CD14-positive monocyte (primary cell): ENCODE measurements at regions not wholly inside any gene's neighbourhood (a gene's known extent, or its start where the extent isn't known, plus 50 kb on each side); places are given as distances from the start of the nearest gene placed in this dataset.
A peak's percentile ranks its signal among the peaks of the same experiment; 100 is the strongest.

Experiments used
- DNase-seq, 3 donors: peaks; one replicate each; pipeline ENCODE4 v3.0.0-alpha.2; 2011 to 2022
- H2AFZ ChIP-seq: 2 replicates; pipeline ENCODE4 v1.6.0; 2012; ENCODE audit warnings: mild to moderate bottlenecking, low read depth, low read length, inconsistent platforms; ENCODE audit not compliant: insufficient read depth, poor library complexity, severe bottlenecking
- H3K27ac ChIP-seq, 2 donors: 1 replicate in 1 of 2; 2 replicates in 1 of 2; pipeline ENCODE4 v1.5.1; 2012 to 2013; ENCODE audit warnings: low read length in 2 of 2, control low read depth in 1 of 2, inconsistent platforms in 1 of 2, low read depth in 1 of 2, mild to moderate bottlenecking in 1 of 2
- H3K27me3 ChIP-seq, 2 donors: one replicate each; pipeline versions ENCODE4 v1.6.0 to v1.6.1; 2011 to 2013; ENCODE audit warnings: low read length in 2 of 2; ENCODE audit not compliant: control insufficient read depth in 2 of 2, insufficient read depth in 2 of 2
- H3K36me3 ChIP-seq, 2 donors: replicated peaks in 1 of 2; 1 replicate in 1 of 2; 2 replicates in 1 of 2; pipeline versions ENCODE4 v1.5.1 to v1.6.1; 2012 to 2013; ENCODE audit warnings: low read length in 2 of 2, control low read depth in 1 of 2, inconsistent platforms in 1 of 2, mild to moderate bottlenecking in 1 of 2; ENCODE audit not compliant: insufficient read depth in 2 of 2, control insufficient read depth in 1 of 2
- H3K4me1 ChIP-seq, 2 donors: 1 replicate in 1 of 2; 2 replicates in 1 of 2; pipeline versions ENCODE4 v1.5.1 to v1.6.1; 2012 to 2013; ENCODE audit warnings: low read length in 2 of 2, control low read depth in 1 of 2, inconsistent platforms in 1 of 2, mild to moderate bottlenecking in 1 of 2, moderate library complexity in 1 of 2; ENCODE audit not compliant: insufficient read depth in 2 of 2, control insufficient read depth in 1 of 2
- H3K4me2 ChIP-seq: replicated peaks from 2 replicates; pipeline ENCODE3; 2012; ENCODE audit warnings: low read length, moderate library complexity, mild to moderate bottlenecking; ENCODE audit not compliant: poor library complexity, severe bottlenecking; ENCODE audit errors: extremely low read depth
- H3K4me3 ChIP-seq, 3 experiments: fragments of 200-600 bp in 1 of 3; sonication (generic) in 1 of 3; replicated peaks in 1 of 3; 1 replicate in 2 of 3; 2 replicates in 1 of 3; pipeline ENCODE4 v1.5.1; 2011 to 2013; ENCODE audit warnings: low read length in 3 of 3, mild to moderate bottlenecking in 3 of 3, control low read depth in 2 of 3, low read depth in 2 of 3, inconsistent platforms in 1 of 3, moderate library complexity in 1 of 3
- H3K79me2 ChIP-seq: 2 replicates; pipeline ENCODE4 v1.6.0; 2012; ENCODE audit warnings: mild to moderate bottlenecking, control low read depth, inconsistent platforms, low read length, moderate library complexity; ENCODE audit not compliant: insufficient read depth
- H3K9ac ChIP-seq: 2 replicates; pipeline ENCODE4 v1.6.0; 2017; ENCODE audit warnings: low read length, mild to moderate bottlenecking; ENCODE audit not compliant: insufficient read depth, poor library complexity, severe bottlenecking
- H3K9me3 ChIP-seq, 2 donors: replicated peaks in 1 of 2; 1 replicate in 1 of 2; 2 replicates in 1 of 2; pipeline versions ENCODE4 v1.5.1 to v1.6.1; 2012 to 2013; ENCODE audit warnings: low read length in 2 of 2, control low read depth in 1 of 2; ENCODE audit not compliant: control insufficient read depth in 1 of 2, insufficient read depth in 1 of 2
- H4K20me1 ChIP-seq: 2 replicates; pipeline ENCODE4 v1.6.0; 2012; ENCODE audit warnings: mild to moderate bottlenecking, low read length, control low read depth, moderate library complexity; ENCODE audit not compliant: insufficient read depth
- H3K27ac Mint-ChIP-seq, 7 donors: one replicate each; pipeline ENCODE4 v1.8.0; 2020; ENCODE audit warnings: mild to moderate bottlenecking in 7 of 7, mixed read lengths in 7 of 7, moderate library complexity in 6 of 7, inconsistent platforms in 2 of 7
- H3K27me3 Mint-ChIP-seq, 3 donors: one replicate each; pipeline ENCODE4 v1.8.0; 2021 to 2022; ENCODE audit warnings: low read depth in 3 of 3, mild to moderate bottlenecking in 3 of 3, mixed read lengths in 3 of 3, moderate library complexity in 3 of 3, inconsistent platforms in 1 of 3
- H3K36me3 Mint-ChIP-seq, 2 donors: one replicate each; pipeline ENCODE4 v1.8.0; 2020; ENCODE audit warnings: mixed read lengths in 2 of 2, inconsistent platforms in 1 of 2, mild to moderate bottlenecking in 1 of 2
- H3K4me1 Mint-ChIP-seq: one replicate; pipeline ENCODE4 v1.8.0; 2020; ENCODE audit warnings: mild to moderate bottlenecking, mixed read lengths
- H3K4me3 Mint-ChIP-seq, 2 donors: one replicate each; pipeline ENCODE4 v1.8.0; 2020; ENCODE audit warnings: mild to moderate bottlenecking in 2 of 2, mixed read lengths in 2 of 2, moderate library complexity in 1 of 2
- H3K9me3 Mint-ChIP-seq, 7 donors: one replicate each; pipeline ENCODE4 v1.8.0; 2020 to 2022; ENCODE audit warnings: mixed read lengths in 7 of 7, mild to moderate bottlenecking in 6 of 7, moderate library complexity in 6 of 7, inconsistent platforms in 2 of 7
- CTCF ChIP-seq: fragments of 200-600 bp; IDR thresholded peaks from one replicate; pipeline ENCODE4 v1.8.0; 2022; ENCODE audit warnings: antibody characterized with exemption, mild to moderate bottlenecking
- WGBS: methylation state at CpG from one replicate; pipeline ENCODE4 v1.1.5; 2013; ENCODE audit warnings: missing lambda C conversion rate; ENCODE audit not compliant: insufficient coverage; 5-methylcytosine and 5-hydroxymethylcytosine counted together
- intact Hi-C, 2 donors: fragments of 100-400 bp; cut with micrococcal nuclease; formaldehyde crosslinking; loops; one replicate each; pipeline versions ENCODE4 v1.15.0 to v1.15.1; 2023

GRCh38 chr6:133131621-133132465 lies 109.3 kb upstream of the EYA4 start:
- no peak for TF ChIP-seq CTCF
- Histone ChIP-seq H3K27me3 (no peaks in the 10 kb centered on the region), H3K9ac (no peak overlapping the region), H3K9me3 (no peaks in the 10 kb centered on the region), H3K27ac (no peak overlapping the region), H3K4me2 (no peak overlapping the region), H3K4me1 (no peaks in the 10 kb centered on the region), H4K20me1 (no peaks in the 10 kb centered on the region), H2AFZ (no peak overlapping the region), H3K36me3 (no peaks in the 10 kb centered on the region), H3K4me3 (no peak overlapping the region), H3K79me2 (no peaks in the 10 kb centered on the region)
- H3K4me1 Mint-ChIP-seq = no peaks in the 10 kb centered on the region
- no peaks in the 10 kb centered on the region for H3K36me3 Mint-ChIP-seq
- peaks cover 0 to 2% (median 0%) of the 10 kb centered on the region in 7 donors for H3K9me3 Mint-ChIP-seq
- 84% methylated on average over 5 of the region's 10 CpGs for WGBS
- no peak overlapping the region for H3K4me3 Mint-ChIP-seq
- DNase-seq = no peak
- intact Hi-C loops = no loop called here
- H3K27me3 Mint-ChIP-seq = no peaks in the 10 kb centered on the region
- peak overlapping the region in 1 of 7 donors; percentile 70 for H3K27ac Mint-ChIP-seq

- Histone ChIP-seq H3K27me3 (no peaks in the 10 kb centered on the region), H4K20me1 (no peaks in the 10 kb centered on the region), H3K36me3 (no peaks in the 10 kb centered on the region), H3K4me2 (no peak overlapping the region), H3K9me3 (no peaks in the 10 kb centered on the region), H3K4me1 (no peaks in the 10 kb centered on the region), H3K27ac (no peak overlapping the region), H3K79me2 (no peaks in the 10 kb centered on the region), H2AFZ (no peak overlapping the region), H3K4me3 (no peak overlapping the region), H3K9ac (no peak overlapping the region)
- no peak overlapping the region for H3K27ac Mint-ChIP-seq
- H3K4me1 Mint-ChIP-seq = no peaks in the 10 kb centered on the region
- no peak for TF ChIP-seq CTCF
- intact Hi-C loops = no loop called here
- 95% methylated on average over 2 of the region's 12 CpGs for WGBS
- no peak for DNase-seq
- H3K9me3 Mint-ChIP-seq = peaks cover 0 to 2% (median 0%) of the 10 kb centered on the region in 7 donors
- H3K4me3 Mint-ChIP-seq = no peak overlapping the region
- H3K27me3 Mint-ChIP-seq = no peaks in the 10 kb centered on the region
- H3K36me3 Mint-ChIP-seq = no peaks in the 10 kb centered on the region
Measured at GRCh38 chr6:133132466-133132971, 108.6 kb upstream of the EYA4 start.
